ENCODE measurements at regions not wholly inside any gene's neighbourhood (a gene's known extent, or its start where the extent isn't known, plus 50 kb on each side); places are given as distances from the start of the nearest gene placed in this dataset.

GRCh38 chr7:136183981-136184380, 206.8 kb upstream of the MTPN start:
- TF ChIP-seq CTCF (IDR thresholded peaks at IDR 0.05; ENCODE audit: low read depth, low read length, missing control alignments) = no peak
- DNase-seq (ENCODE audit: low read depth) = no peak
- no peak overlapping the region for H3K4me3 ChIP-seq (ENCODE audit: low read depth, low read length)

- no peak overlapping the region for H3K4me3 ChIP-seq (ENCODE audit: low read depth, low read length)
- no peak for DNase-seq (ENCODE audit: low read depth)
- no peak for TF ChIP-seq CTCF (IDR thresholded peaks at IDR 0.05; ENCODE audit: low read depth, low read length, missing control alignments)
Observed at GRCh38 chr7:136180984-136181383, 203.8 kb upstream of the MTPN start.

GRCh38 chr7:136179851-136180721, 202.9 kb upstream of the MTPN start:
- no peak for DNase-seq (ENCODE audit: low read depth)
- no peak for TF ChIP-seq CTCF (IDR thresholded peaks at IDR 0.05; ENCODE audit: low read depth, low read length, missing control alignments)
- no peak overlapping the region for H3K4me3 ChIP-seq (ENCODE audit: low read depth, low read length)

GRCh38 chr7:136179154-136179553, 202.0 kb upstream of the MTPN start:
- DNase-seq (ENCODE audit: low read depth) = no peak
- TF ChIP-seq CTCF (IDR thresholded peaks at IDR 0.05; ENCODE audit: low read depth, low read length, missing control alignments) = no peak
- no peak overlapping the region for H3K4me3 ChIP-seq (ENCODE audit: low read depth, low read length)

- no peak for TF ChIP-seq CTCF (IDR thresholded peaks at IDR 0.05; ENCODE audit: low read depth, low read length, missing control alignments)
- H3K4me3 ChIP-seq (ENCODE audit: low read depth, low read length) = no peak overlapping the region
- DNase-seq (ENCODE audit: low read depth) = no peak
Observed at GRCh38 chr7:136174477-136175125, 197.4 kb upstream of the MTPN start.

- no peak for TF ChIP-seq CTCF (IDR thresholded peaks at IDR 0.05; ENCODE audit: low read depth, low read length, missing control alignments)
- no peak overlapping the region for H3K4me3 ChIP-seq (ENCODE audit: low read depth, low read length)
- no peak for DNase-seq (ENCODE audit: low read depth)
Observed at GRCh38 chr7:136173874-136174273, 196.7 kb upstream of the MTPN start.

Measured in GM12864 (cell line).